ENCODE measurements at regions not wholly inside any gene's neighbourhood (a gene's known extent, or its start where the extent isn't known, plus 50 kb on each side); places are given as distances from the start of the nearest gene placed in this dataset.

DNA sequence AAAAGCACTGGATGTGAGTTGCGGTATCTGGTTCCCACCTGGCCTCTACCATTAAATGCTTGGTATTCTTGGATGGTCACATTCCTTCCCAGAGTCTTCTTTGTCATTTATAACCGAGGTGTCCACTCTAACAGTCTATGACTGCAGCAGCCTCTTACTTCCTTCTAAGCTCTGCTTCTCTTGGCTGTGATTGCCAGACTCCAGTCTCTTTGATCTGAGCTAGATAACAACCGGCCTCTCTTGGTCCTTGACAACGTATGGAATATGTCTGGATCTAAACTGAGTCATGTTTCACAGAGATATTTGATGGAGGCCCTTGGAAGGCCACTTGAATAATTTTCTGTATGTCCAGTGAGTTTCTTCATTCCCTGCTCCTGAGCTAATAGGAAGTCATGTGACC, 141.6 kb upstream of the TENM4 start:
- no peak overlapping the region for H3K27ac Mint-ChIP-seq
- no peaks in the 10 kb centered on the region for H3K36me3 Mint-ChIP-seq
- ATAC-seq, result no peak
- peaks cover 3% of the 10 kb centered on the region for H3K9me3 Mint-ChIP-seq (ENCODE audit: low read depth)
- CTCF ChIA-PET, result no interaction called here
- H3K4me3 Mint-ChIP-seq, result no peak overlapping the region
- H3K27me3 Mint-ChIP-seq, result no peaks in the 10 kb centered on the region
- no peak for DNase-seq
- H3K4me1 Mint-ChIP-seq, result no peaks in the 10 kb centered on the region

DNA sequence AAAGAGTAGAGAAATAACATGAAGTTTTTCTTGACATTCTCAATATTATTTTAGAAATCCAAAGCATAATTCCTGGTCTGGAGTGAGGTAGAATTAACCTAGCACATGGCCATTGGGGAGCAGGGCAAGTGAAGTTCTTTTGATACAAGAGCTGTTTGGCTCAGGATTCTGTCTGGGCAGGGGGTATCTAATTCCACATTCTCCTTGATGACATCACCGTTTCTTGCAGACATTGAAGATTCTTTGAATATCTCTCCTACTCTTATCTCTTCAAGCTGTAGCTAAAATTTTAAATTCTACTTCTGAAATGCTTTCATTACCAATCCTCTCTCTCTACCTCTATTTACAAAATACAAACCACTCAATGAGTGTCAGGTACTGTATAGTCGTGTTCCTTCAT, 138.2 kb upstream of the TENM4 start:
- DNase-seq, result no peak
- CTCF ChIA-PET, result no interaction called here
- no peak overlapping the region for H3K27ac Mint-ChIP-seq
- H3K27me3 Mint-ChIP-seq, result no peaks in the 10 kb centered on the region
- H3K9me3 Mint-ChIP-seq (ENCODE audit: low read depth), result peaks cover 3% of the 10 kb centered on the region
- no peaks in the 10 kb centered on the region for H3K4me1 Mint-ChIP-seq
- no peak overlapping the region for H3K4me3 Mint-ChIP-seq
- no peaks in the 10 kb centered on the region for H3K36me3 Mint-ChIP-seq
- ATAC-seq, result no peak

DNA sequence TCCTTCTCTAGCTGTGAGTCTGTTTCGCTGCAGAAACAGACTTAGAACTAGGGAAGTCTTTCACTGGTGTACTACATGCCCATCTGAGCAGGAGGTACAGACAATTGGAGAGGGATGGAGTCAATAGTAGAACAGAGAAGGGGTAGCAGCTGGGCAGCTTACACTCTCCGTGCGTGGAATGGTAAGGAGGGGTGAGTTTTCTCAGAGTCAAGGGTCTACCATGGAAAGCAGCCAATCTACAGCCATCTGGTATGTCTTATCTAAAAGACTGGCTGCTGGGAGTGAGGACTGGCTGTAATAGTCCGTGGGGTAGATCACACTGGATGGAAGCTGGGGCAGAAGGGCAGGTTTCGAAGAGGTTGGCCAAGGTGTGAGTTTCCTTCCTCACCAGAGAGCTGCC, 137.3 kb upstream of the TENM4 start:
- CTCF ChIA-PET, result no interaction called here
- no peak overlapping the region for H3K27ac Mint-ChIP-seq
- no peaks in the 10 kb centered on the region for H3K4me1 Mint-ChIP-seq
- H3K27me3 Mint-ChIP-seq, result no peaks in the 10 kb centered on the region
- ATAC-seq, result no peak
- no peaks in the 10 kb centered on the region for H3K36me3 Mint-ChIP-seq
- no peak for DNase-seq
- peaks cover 5% of the 10 kb centered on the region for H3K9me3 Mint-ChIP-seq (ENCODE audit: low read depth)
- H3K4me3 Mint-ChIP-seq, result no peak overlapping the region

DNA sequence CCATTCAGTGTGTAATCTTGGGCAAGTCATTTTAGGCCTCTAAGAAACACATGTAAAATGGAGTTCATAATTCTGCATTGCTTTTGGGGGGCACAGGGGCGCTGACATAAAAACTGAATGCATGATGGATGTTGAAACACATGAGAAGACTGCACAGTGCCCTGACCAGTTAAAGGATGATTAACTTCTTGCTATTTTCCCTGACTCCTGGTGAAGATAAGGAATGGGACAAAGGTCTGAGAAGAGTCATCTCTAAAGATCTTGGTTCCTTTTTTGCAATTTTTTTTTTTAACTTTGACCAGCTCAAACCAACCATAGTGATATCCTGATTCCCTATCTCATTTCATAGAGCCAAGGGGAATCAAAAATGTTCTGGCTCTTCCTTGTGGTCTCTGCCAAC, 134.9 kb upstream of the TENM4 start:
- DNase-seq (no peak), ATAC-seq (no peak)
- Mint-ChIP-seq H3K4me1 (peaks cover 3% of the 10 kb centered on the region), H3K4me3 (no peak overlapping the region), H3K9me3 (ENCODE audit: low read depth) (peaks cover 5% of the 10 kb centered on the region), H3K27ac (no peak overlapping the region), H3K36me3 (peaks cover 3% of the 10 kb centered on the region), H3K27me3 (no peaks in the 10 kb centered on the region)
- CTCF ChIA-PET, result interaction anchor here (0.6 kb wide), 1 partner anchor 78 kb away, joined by 3 read pairs; no protein-coding TSS in a partner anchor

DNA sequence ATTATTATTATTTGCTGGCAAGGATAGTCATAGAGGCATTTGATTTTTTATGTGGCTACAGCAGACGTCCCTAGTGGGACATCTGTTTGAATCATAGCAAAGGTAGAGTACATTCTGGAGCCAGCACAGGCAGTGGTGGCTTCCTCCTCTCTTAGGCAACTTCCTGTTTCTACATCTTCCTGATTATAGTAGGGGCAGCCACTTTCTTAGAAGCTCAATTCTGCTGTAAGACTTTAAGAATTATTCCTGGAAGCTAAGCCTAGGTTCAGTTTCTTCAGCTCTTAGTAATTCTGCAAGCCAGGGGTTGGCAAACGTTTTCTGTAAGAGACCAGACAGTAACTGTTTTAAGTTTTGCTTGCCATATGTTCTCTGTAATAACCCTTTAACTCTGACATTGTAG, 129.3 kb upstream of the TENM4 start:
- Mint-ChIP-seq H3K9me3 (ENCODE audit: low read depth) (peaks cover 2% of the 10 kb centered on the region), H3K4me1 (peaks cover 17% of the 10 kb centered on the region), H3K27ac (peak overlapping the region; percentile 63), H3K4me3 (no peak overlapping the region), H3K27me3 (no peaks in the 10 kb centered on the region), H3K36me3 (peaks cover 8% of the 10 kb centered on the region)
- CTCF ChIA-PET, result no interaction called here
- DNase-seq (no peak), ATAC-seq (peak; percentile 63)

DNA sequence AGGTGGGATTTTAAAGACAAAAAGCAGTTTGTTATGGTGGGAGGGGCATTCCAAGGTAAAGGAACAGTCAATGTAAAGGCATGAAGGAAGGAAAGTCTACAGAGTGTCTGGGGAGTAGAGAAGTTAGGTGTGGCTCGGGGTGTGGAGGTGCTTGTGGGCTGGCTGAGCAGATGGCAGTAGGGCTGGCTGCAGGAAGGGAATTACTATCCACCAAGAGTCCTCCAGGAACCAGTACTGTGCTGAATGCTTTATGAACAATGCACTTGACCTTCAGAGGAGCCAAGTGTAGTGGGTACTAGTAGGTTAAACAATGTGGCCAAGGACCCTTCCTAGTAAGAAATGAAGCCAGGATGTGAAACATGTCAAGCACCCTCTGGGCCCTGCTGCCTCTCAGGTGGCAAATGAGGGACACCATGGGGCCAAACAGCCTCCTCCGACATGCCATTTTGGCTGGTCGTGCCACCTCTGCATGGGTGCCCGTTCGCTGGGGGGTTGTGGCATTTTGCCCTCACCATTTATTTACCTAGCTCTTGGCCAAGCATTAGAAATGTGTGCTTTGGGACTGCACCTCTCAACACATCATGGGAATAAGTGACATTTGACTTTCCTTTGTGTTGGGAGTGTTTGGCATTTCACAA, 123.6 kb upstream of the TENM4 start:
- H3K36me3 Mint-ChIP-seq, result no peaks in the 10 kb centered on the region
- no peak for ATAC-seq

DNA sequence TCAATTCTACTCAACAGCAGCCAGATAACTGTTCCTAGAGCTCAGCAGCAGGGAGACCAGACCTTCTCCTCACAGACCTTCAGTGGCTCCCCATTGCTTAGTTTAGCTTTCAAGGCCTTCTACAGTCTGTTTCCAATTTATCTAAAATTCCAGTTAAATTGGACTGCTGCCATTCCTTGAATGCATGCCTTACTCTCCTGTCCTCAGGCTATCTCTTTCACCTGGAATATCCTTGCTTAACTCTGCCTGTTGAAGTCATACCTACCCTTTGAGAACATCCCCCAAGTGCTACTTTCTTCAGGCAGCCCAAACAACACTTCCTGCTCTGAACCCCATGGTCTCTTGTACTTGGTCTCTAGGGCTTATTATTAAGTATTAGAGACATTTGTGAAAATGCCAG, 120.7 kb upstream of the TENM4 start:
- no peaks in the 10 kb centered on the region for H3K4me1 Mint-ChIP-seq
- no peak for ATAC-seq
- DNase-seq, result no peak
- no peaks in the 10 kb centered on the region for H3K27me3 Mint-ChIP-seq
- no peaks in the 10 kb centered on the region for H3K36me3 Mint-ChIP-seq
- H3K9me3 Mint-ChIP-seq (ENCODE audit: low read depth), result no peaks in the 10 kb centered on the region
- H3K4me3 Mint-ChIP-seq, result no peak overlapping the region
- H3K27ac Mint-ChIP-seq, result no peak overlapping the region
- CTCF ChIA-PET, result no interaction called here

More for the DNA sequence above, 123.6 kb upstream of the TENM4 start:
- no peak for DNase-seq
- Mint-ChIP-seq H3K9me3 (ENCODE audit: low read depth) (no peaks in the 10 kb centered on the region), H3K27ac (no peak overlapping the region), H3K27me3 (no peaks in the 10 kb centered on the region), H3K4me3 (no peak overlapping the region), H3K4me1 (peaks cover 2% of the 10 kb centered on the region)
- CTCF ChIA-PET, result no interaction called here

DNA sequence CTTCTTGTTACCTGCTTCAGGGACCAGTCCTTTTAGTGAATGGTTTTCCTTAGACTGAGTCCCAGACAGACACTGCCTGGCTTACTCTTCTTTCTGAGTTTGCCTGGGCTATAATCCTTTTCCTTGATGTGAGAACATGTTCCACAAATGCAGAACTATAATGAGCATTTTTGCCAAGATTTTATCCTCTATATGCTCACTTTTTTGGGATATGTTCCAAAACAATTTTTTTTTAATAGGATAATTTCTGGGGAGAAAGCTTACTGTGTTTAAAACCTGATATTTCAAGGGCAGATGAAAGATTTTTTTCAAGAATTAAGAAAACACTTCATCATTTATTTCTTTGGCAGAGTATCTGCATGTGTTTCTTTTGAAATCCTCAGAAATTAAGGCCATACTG, 110.0 kb upstream of the TENM4 start:
- no peaks in the 10 kb centered on the region for H3K9me3 Mint-ChIP-seq (ENCODE audit: low read depth)
- H3K36me3 Mint-ChIP-seq, result no peaks in the 10 kb centered on the region

DNA sequence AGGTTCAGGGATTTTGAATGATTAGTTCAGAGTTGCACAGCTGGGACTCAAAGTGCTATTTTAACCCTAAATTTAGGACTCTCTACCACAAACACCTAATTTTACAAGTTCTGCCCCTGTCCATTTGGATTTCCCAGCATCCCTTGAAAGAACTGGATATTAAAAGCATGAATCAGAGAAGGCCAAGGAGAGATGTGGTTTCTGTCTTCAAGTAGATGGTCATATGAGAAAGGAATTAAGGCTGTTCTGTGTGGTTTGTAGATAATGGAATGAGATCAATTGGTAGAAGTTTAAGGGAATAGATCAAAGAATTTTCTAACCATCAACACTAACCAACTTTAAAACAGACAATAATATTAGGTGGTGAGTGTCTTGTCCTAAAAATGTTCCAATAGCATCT, 106.4 kb upstream of the TENM4 start:
- no peak overlapping the region for H3K27ac Mint-ChIP-seq
- H3K36me3 Mint-ChIP-seq, result no peaks in the 10 kb centered on the region
- H3K27me3 Mint-ChIP-seq, result no peaks in the 10 kb centered on the region
- CTCF ChIA-PET, result no interaction called here
- ATAC-seq, result no peak
- no peaks in the 10 kb centered on the region for H3K4me1 Mint-ChIP-seq
- no peaks in the 10 kb centered on the region for H3K9me3 Mint-ChIP-seq (ENCODE audit: low read depth)
- no peak overlapping the region for H3K4me3 Mint-ChIP-seq
- no peak for DNase-seq

More for the DNA sequence above, 110.0 kb upstream of the TENM4 start:
- DNase-seq (no peak), ATAC-seq (no peak)
- H3K27ac Mint-ChIP-seq, result no peak overlapping the region
- no peaks in the 10 kb centered on the region for H3K27me3 Mint-ChIP-seq
- H3K4me1 Mint-ChIP-seq, result no peaks in the 10 kb centered on the region
- CTCF ChIA-PET, result no interaction called here
- H3K4me3 Mint-ChIP-seq, result no peak overlapping the region

DNA sequence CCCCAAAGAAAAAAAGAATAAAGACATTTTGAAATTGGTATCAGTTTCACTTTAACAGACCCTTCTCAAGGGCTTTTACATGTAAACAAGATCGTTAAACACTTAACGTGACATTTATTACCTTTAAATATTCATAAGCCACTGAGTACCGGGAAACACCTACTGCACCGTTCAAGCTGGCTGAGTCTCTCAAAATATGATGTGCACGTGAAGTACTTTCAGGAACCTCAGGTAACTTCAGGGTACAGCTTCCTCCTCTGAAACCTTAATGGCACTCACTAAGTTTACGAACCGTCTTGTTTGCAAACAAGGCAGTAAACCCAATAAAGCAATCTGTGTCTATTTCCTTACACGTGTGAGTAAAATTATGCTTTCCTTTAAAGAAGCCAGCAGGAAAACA, 105.5 kb upstream of the TENM4 start:
- no peaks in the 10 kb centered on the region for H3K9me3 Mint-ChIP-seq (ENCODE audit: low read depth)
- no peaks in the 10 kb centered on the region for H3K4me1 Mint-ChIP-seq
- H3K4me3 Mint-ChIP-seq, result no peak overlapping the region
- DNase-seq, result no peak
- no peaks in the 10 kb centered on the region for H3K36me3 Mint-ChIP-seq
- H3K27me3 Mint-ChIP-seq, result no peaks in the 10 kb centered on the region
- CTCF ChIA-PET, result no interaction called here
- no peak overlapping the region for H3K27ac Mint-ChIP-seq
- ATAC-seq, result no peak

DNA sequence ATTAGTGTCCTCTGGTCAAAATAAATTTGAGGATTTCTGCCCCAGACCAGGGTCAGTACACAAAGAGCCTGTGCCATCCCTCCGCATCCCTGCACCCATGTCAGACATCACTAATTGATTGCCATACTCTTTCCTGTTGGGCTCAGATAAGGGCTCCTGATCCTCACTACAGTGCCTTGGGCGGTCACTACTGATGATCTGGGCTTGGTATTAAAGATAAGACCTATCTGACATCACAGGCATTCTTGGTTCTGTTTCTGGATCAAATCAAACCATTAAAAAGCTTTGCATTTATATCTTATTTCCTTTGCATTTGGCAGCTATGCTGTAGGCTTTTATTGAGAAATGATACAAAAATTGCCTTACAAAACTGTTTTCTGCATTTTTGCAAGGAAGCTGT, 103.5 kb upstream of the TENM4 start:
- Mint-ChIP-seq H3K9me3 (ENCODE audit: low read depth) (no peaks in the 10 kb centered on the region), H3K36me3 (no peaks in the 10 kb centered on the region), H3K4me3 (no peak overlapping the region), H3K27ac (no peak overlapping the region), H3K27me3 (no peaks in the 10 kb centered on the region), H3K4me1 (no peaks in the 10 kb centered on the region)
- DNase-seq, result no peak
- no peak for ATAC-seq
- CTCF ChIA-PET, result no interaction called here

DNA sequence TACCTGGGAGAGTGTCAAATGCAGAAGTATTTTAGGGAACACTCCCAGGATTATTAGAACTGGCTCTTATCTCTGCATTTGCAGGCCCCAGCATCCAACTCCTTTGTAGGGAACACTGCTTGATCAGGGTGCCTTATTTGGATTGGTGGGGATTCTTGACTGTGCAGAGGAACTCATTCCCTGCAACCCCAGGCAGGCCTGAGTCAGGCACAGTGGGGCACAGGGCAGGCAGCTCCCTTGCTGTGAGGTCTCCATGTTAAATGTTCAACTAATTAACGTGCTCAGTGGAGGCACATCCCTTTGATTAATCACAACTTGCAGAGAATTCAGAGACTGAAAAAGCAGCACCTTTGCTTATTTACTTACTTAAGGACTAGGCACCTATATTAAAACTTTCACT, 102.3 kb upstream of the TENM4 start:
- no peaks in the 10 kb centered on the region for H3K36me3 Mint-ChIP-seq
- CTCF ChIA-PET, result no interaction called here
- no peak overlapping the region for H3K27ac Mint-ChIP-seq
- H3K4me1 Mint-ChIP-seq, result no peaks in the 10 kb centered on the region
- no peak overlapping the region for H3K4me3 Mint-ChIP-seq
- no peak for ATAC-seq
- DNase-seq, result no peak
- no peaks in the 10 kb centered on the region for H3K27me3 Mint-ChIP-seq
- peaks cover 2% of the 10 kb centered on the region for H3K9me3 Mint-ChIP-seq (ENCODE audit: low read depth)

DNA sequence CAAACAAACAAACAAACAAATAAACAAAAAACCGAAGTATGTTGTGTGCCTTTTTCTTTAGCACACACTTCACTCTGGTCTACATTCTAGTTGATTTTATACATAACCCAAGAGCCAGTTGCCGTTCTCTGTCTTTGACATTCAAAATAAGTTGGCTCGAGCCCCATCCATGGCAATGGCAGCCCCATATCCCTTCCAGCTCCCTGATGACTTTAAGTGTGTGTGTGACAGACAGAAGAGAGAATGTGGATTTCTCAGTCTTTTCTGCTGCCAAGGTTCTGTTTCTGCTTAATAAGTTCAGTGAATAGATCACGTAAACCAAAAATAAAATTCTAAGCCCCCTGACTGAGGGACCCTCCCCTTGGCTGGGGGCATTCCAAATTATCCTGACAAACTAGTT, 100.6 kb upstream of the TENM4 start:
- Mint-ChIP-seq H3K36me3 (no peaks in the 10 kb centered on the region), H3K27me3 (no peaks in the 10 kb centered on the region), H3K4me1 (no peaks in the 10 kb centered on the region), H3K9me3 (ENCODE audit: low read depth) (peaks cover 2% of the 10 kb centered on the region), H3K4me3 (no peak overlapping the region), H3K27ac (no peak overlapping the region)
- CTCF ChIA-PET, result no interaction called here
- no peak for DNase-seq
- ATAC-seq, result no peak

DNA sequence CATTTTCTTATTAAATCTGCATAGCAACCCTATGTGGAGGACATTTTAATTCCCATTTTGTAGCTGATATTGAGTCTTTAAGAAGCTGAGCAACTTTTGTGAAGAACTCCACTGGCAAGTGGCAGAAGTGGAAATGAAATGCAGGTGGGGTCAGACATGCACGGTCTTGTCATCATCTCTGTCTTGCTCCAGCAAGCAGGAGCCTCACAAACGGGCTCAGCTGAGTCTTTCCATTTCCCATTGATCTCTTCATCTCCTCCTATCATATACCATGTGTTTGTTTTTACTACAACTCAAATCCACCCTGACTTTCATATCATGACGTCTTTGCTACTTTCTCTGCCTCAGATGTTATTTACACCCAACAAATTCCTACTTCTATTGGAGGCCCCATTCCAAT, 97.9 kb upstream of the TENM4 start:
- H3K27ac Mint-ChIP-seq, result no peak overlapping the region
- DNase-seq (no peak), ATAC-seq (no peak)
- H3K27me3 Mint-ChIP-seq, result no peaks in the 10 kb centered on the region
- CTCF ChIA-PET, result no interaction called here
- no peak overlapping the region for H3K4me3 Mint-ChIP-seq
- H3K4me1 Mint-ChIP-seq, result no peaks in the 10 kb centered on the region
- H3K9me3 Mint-ChIP-seq (ENCODE audit: low read depth), result peaks cover 2% of the 10 kb centered on the region
- H3K36me3 Mint-ChIP-seq, result no peaks in the 10 kb centered on the region

Data from activated CD8-positive, alpha-beta memory T cell treated with anti-CD3 and anti-CD28 coated beads, Interleukin-2, amount 10 ng/mL, durations not matched to agents 7 days and 5 days (primary cell).